Endothelial cell of umbilical vein (primary cell): ENCODE measurements at regions not wholly inside any gene's neighbourhood (a gene's known extent, or its start where the extent isn't known, plus 50 kb on each side); places are given as distances from the start of the nearest gene placed in this dataset.

ENCODE experiments used
- BruUV-seq: library from RNA; stranded (reverse); fragments of 400-500 nt; replicated peaks from 2 replicates; lab custom pipeline; 2021; lab: Mats Ljungman, UMichigan
- CTCF ChIA-PET: fragments of 300-600, 350-600 bp; sonication (Branson Sonifier 250); formaldehyde crosslinking; loops from one replicate; lab custom pipeline; 2021; ENCODE audit warnings: antibody characterized with exemption, inconsistent platforms; lab: Charles Lee
- POLR2A ChIA-PET: fragments of 300-600, 350-600 bp; sonication (Branson Sonifier 250); formaldehyde crosslinking; loops from one replicate; lab custom pipeline; 2021; ENCODE audit warnings: antibody characterized with exemption, inconsistent platforms; lab: Charles Lee
- DNase-seq: peaks from one replicate; pipeline ENCODE4 v3.0.0-alpha.2; 2011; ENCODE audit warnings: low read depth, low spot score
- FAIRE-seq: peaks from 2 replicates; lab custom pipeline; 2011; peaks lifted over from hg19 to GRCh38; lab: Jason Lieb, UNC
- H2AFZ ChIP-seq: 2 replicates; pipeline ENCODE4 v1.6.0; 2012; ENCODE audit warnings: low read depth, low read length, control low read depth, inconsistent platforms
- H3K27ac ChIP-seq: 2 replicates; pipeline ENCODE4 v1.5.1; 2011; ENCODE audit warnings: low read depth, mild to moderate bottlenecking, control low read depth, low read length, moderate library complexity; ENCODE audit not compliant: insufficient read depth
- H3K27me3 ChIP-seq, 2 experiments: 2 replicates each; pipeline versions ENCODE4 v1.6.0 to v1.6.1; 2011; ENCODE audit warnings: low read length in 2 of 2, mixed read lengths in 1 of 2; ENCODE audit not compliant: control insufficient read depth in 2 of 2, insufficient read depth in 2 of 2
- H3K36me3 ChIP-seq, 2 experiments: 2 replicates in 1 of 2; 3 replicates in 1 of 2; pipeline ENCODE4 v1.5.1; 2011; ENCODE audit warnings: low read length in 2 of 2, mild to moderate bottlenecking in 1 of 2, moderate library complexity in 1 of 2; ENCODE audit not compliant: control insufficient read depth in 2 of 2, insufficient read depth in 2 of 2; ENCODE audit errors: extremely low read depth in 1 of 2
- H3K4me1 ChIP-seq: 3 replicates; pipeline ENCODE4 v1.5.1; 2011; ENCODE audit warnings: mild to moderate bottlenecking, low read length; ENCODE audit not compliant: control insufficient read depth, insufficient read depth; ENCODE audit errors: extremely low read depth
- H3K4me2 ChIP-seq: 2 replicates; pipeline ENCODE4 v1.6.1; 2011; ENCODE audit warnings: low read length, control low read depth, mixed read lengths; ENCODE audit not compliant: insufficient read depth
- H3K4me3 ChIP-seq, 3 experiments: fragments of 200-600 bp in 1 of 3; sonication (generic), shearing (Covaris generic) in 1 of 3; replicated peaks in 1 of 3; 2 replicates each; pipeline ENCODE4 v1.5.1; 2011 to 2016; ENCODE audit warnings: control low read depth in 3 of 3, low read length in 3 of 3, mild to moderate bottlenecking in 2 of 3, inconsistent platforms in 1 of 3, low read depth in 1 of 3, moderate library complexity in 1 of 3; ENCODE audit not compliant: insufficient read depth in 1 of 3
- H3K79me2 ChIP-seq: 2 replicates; pipeline ENCODE4 v1.6.0; 2012; ENCODE audit warnings: low read length, inconsistent platforms; ENCODE audit not compliant: control insufficient read depth, insufficient read depth
- H3K9ac ChIP-seq: replicated peaks from 2 replicates; pipeline ENCODE3; 2011; ENCODE audit warnings: low read length, control low read depth; ENCODE audit not compliant: insufficient read depth; ENCODE audit errors: extremely low read depth
- H3K9me1 ChIP-seq: replicated peaks from 3 replicates; pipeline ENCODE4 v1.6.0; 2011; ENCODE audit warnings: mild to moderate bottlenecking, low read length; ENCODE audit not compliant: control insufficient read depth, insufficient read depth; ENCODE audit errors: extremely low read depth
- H3K9me3 ChIP-seq: replicated peaks from 2 replicates; pipeline ENCODE4 v1.5.1; 2012; ENCODE audit warnings: low read length, inconsistent platforms; ENCODE audit not compliant: control insufficient read depth, insufficient read depth
- H4K20me1 ChIP-seq: replicated peaks from 2 replicates; pipeline ENCODE3; 2011; ENCODE audit warnings: mild to moderate bottlenecking, low read length; ENCODE audit not compliant: control insufficient read depth, insufficient read depth; ENCODE audit errors: extremely low read depth
- EZH2 ChIP-seq: IDR thresholded peaks from 2 replicates; pipeline ENCODE4 v1.6.1; 2012; ENCODE audit warnings: borderline replicate concordance, low read depth, mild to moderate bottlenecking, moderate library complexity, low read length, inconsistent platforms; ENCODE audit not compliant: severe bottlenecking
- FOS ChIP-seq: IDR thresholded peaks from 2 replicates; pipeline ENCODE4 v1.6.1; 2011; ENCODE audit warnings: mild to moderate bottlenecking, low read length, moderate library complexity, borderline replicate concordance; ENCODE audit not compliant: insufficient read depth
- GATA2 ChIP-seq: IDR thresholded peaks from 2 replicates; pipeline ENCODE4 v1.7.0; 2011; ENCODE audit warnings: low read depth, mild to moderate bottlenecking, moderate library complexity, mixed read lengths, low read length; ENCODE audit not compliant: insufficient read length, insufficient read depth
- JUN ChIP-seq: IDR thresholded peaks from 2 replicates; pipeline ENCODE4 v1.6.1; 2011; ENCODE audit warnings: borderline replicate concordance, low read depth; ENCODE audit not compliant: insufficient read length, insufficient read depth
- MAX ChIP-seq: IDR thresholded peaks from 2 replicates; pipeline ENCODE4 v1.6.1; 2011; ENCODE audit not compliant: insufficient read depth, insufficient read length
- MYC ChIP-seq: IDR thresholded peaks from one replicate; pipeline ENCODE4 v1.6.1; 2011; ENCODE audit warnings: mild to moderate bottlenecking, low read depth, low read length
- POLR2A ChIP-seq: IDR thresholded peaks from 2 replicates; pipeline ENCODE4 v1.6.1; 2012; ENCODE audit warnings: low read depth, mild to moderate bottlenecking, control low read depth, low read length
- POLR2AphosphoS5 ChIP-seq: IDR thresholded peaks from 2 replicates; pipeline ENCODE4 v1.6.1; 2012; ENCODE audit warnings: low read depth, mild to moderate bottlenecking, control low read depth, low read length, moderate library complexity; ENCODE audit not compliant: insufficient read depth
- dilution Hi-C: fragments of 300-500 bp; cut with MboI; formaldehyde crosslinking; loops from one replicate; pipeline ENCODE4 v1.15.0; 2019; ENCODE audit warnings: low sequenced_read_pairs; ENCODE audit not compliant: extremely low pct_ligation_motif_present
- intact Hi-C: fragments of 100-400 bp; cut with micrococcal nuclease; formaldehyde crosslinking; loops from one replicate; pipeline ENCODE4 v1.10.0; 2022
- TF ChIP-seq, protein P1 (sequence below), 2 donors: IDR thresholded peaks; 1 replicate in 1 of 2; 2 replicates in 1 of 2; pipeline ENCODE4 v1.5.1; 2011; ENCODE audit warnings: low read length in 2 of 2, mild to moderate bottlenecking in 2 of 2, moderate library complexity in 2 of 2, control low read depth in 1 of 2, inconsistent platforms in 1 of 2, low read depth in 1 of 2; ENCODE audit not compliant: insufficient read depth in 1 of 2; ENCODE audit errors: extremely low read depth in 1 of 2

- Histone ChIP-seq H3K27me3 (no peaks in the 10 kb centered on the region), H3K4me3 (no peak overlapping the region), H3K9ac (no peak overlapping the region), H3K9me1 (no peaks in the 10 kb centered on the region), H2AFZ (no peak overlapping the region), H3K4me1 (no peaks in the 10 kb centered on the region), H3K27ac (no peak overlapping the region), H3K9me3 (no peaks in the 10 kb centered on the region), H3K4me2 (no peak overlapping the region), H3K79me2 (no peaks in the 10 kb centered on the region), H3K36me3 (no peaks in the 10 kb centered on the region), H4K20me1 (no peaks in the 10 kb centered on the region)
- BruUV-seq = no TSS peak
- CTCF ChIA-PET = no interaction called here
- DNase-seq (no peak), FAIRE-seq (no peak)
- TF ChIP-seq GATA2 (no peak), EZH2 (no peak), MYC (no peak), POLR2AphosphoS5 (no peak), POLR2A (no peak), JUN (no peak), FOS (no peak), MAX (no peak)
- TF ChIP-seq, protein P1, sequence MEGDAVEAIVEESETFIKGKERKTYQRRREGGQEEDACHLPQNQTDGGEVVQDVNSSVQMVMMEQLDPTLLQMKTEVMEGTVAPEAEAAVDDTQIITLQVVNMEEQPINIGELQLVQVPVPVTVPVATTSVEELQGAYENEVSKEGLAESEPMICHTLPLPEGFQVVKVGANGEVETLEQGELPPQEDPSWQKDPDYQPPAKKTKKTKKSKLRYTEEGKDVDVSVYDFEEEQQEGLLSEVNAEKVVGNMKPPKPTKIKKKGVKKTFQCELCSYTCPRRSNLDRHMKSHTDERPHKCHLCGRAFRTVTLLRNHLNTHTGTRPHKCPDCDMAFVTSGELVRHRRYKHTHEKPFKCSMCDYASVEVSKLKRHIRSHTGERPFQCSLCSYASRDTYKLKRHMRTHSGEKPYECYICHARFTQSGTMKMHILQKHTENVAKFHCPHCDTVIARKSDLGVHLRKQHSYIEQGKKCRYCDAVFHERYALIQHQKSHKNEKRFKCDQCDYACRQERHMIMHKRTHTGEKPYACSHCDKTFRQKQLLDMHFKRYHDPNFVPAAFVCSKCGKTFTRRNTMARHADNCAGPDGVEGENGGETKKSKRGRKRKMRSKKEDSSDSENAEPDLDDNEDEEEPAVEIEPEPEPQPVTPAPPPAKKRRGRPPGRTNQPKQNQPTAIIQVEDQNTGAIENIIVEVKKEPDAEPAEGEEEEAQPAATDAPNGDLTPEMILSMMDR (IDR thresholded peaks at IDR 0.05; ENCODE audit: extremely low read depth in 1 of 2, insufficient read depth in 1 of 2, low read depth in 1 of 2, low read length in 2 of 2) = no peak
- intact Hi-C loops = no loop called here
- POLR2A ChIA-PET = no interaction called here
- dilution Hi-C loops = no loop called here
These were observed 211.2 kb downstream of the ARL6IP6 start for GRCh38 chr2:152929628-152930027.
